GM18505 (cell line): ENCODE measurements at regions not wholly inside any gene's neighbourhood (a gene's known extent, or its start where the extent isn't known, plus 50 kb on each side); places are given as distances from the start of the nearest gene placed in this dataset.
"Not testable (repeated sequence)": the region's sequence is repeated elsewhere in the genome, so short reads cannot be mapped to it uniquely, and the experiment has no call there.

Experiments used
- ATAC-seq: cut with Tn5 transposase; IDR thresholded peaks from one replicate; pipeline ENCODE4 v1.9.1; 2021; ENCODE audit not compliant: unreplicated experiment
- POLR2A ChIP-seq: IDR thresholded peaks from 4 replicates; pipeline ENCODE4 v1.6.1; 2011; ENCODE audit warnings: borderline replicate concordance; ENCODE audit not compliant: insufficient read depth, insufficient read length; ENCODE audit errors: extremely low read depth

DNA sequence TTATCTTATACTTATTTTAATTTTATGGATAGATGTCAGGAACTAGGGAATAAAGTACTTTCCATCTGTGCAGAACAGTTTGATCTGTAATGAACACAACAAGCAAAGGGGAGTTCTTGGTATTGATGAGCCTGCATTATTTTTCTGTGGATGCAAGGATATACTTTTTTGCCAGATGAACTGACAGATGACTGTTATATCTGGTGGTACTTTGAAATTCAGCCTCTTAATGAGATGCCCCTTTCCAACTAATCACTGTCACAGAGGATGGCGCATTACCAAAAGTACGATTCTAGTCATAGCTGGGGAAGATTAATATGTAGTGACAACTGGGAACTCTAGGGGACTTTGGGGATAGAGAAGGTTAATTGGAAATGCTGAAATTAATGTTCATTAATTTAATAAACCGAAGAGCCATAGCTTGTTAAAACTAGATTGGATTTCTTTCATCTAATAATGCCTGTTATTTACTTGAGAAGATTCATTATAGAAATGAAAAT is 603.4 kb upstream of the CNTN5 start:
- no peak for TF ChIP-seq POLR2A
- ATAC-seq: no peak

- TF ChIP-seq POLR2A: no peak
- ATAC-seq: no peak
Observed at GRCh38 chr11:98423933-98424332, 596.8 kb upstream of the CNTN5 start.

DNA sequence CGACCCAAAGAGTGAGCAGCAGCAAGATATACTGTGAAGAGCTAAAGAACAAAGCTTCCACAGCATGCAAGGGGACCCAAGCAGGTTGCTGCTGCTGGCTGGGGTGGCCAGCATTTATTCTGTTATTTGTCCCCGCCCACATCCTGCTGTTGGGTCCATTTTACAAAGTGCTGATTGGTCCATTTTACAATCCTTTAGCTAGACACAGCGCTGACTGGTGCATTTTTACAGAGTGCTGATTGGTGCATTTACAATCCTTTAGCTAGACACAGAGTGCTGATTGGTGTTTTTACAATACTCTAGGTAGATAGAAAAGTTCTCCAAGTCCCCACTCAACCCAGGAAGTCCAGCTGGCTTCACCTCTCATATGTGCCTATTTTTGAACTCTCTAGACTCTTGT is 596.0 kb upstream of the CNTN5 start:
- not testable (repeated sequence) for ATAC-seq

GRCh38 chr11:98431463-98432359 is 589.0 kb upstream of the CNTN5 start:
- ATAC-seq: no peak
- no peak for TF ChIP-seq POLR2A

DNA sequence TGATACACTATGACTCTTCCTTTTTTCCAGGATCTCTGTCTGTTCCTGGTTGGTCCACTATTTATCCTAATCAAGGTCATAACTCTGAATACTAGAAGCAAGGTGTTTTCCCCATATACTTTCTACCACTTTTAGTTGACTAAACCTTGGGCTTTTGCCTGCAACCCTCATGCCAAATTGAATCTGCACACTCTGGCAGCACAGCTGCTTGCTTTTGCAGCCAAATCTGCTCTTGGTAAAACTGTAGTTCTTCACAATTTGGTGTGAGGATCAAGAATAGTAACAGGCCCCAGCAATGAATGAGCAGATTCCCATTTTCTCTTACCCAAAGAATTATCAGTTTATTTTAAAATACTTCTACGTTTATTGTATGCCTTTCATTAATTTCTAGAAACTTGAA is 586.5 kb upstream of the CNTN5 start:
- no peak for TF ChIP-seq POLR2A
- no peak for ATAC-seq

- no peak for ATAC-seq
- no peak for TF ChIP-seq POLR2A
Observed at GRCh38 chr11:98453378-98453777, 567.4 kb upstream of the CNTN5 start.

- TF ChIP-seq POLR2A: no peak
- no peak for ATAC-seq
Observed at GRCh38 chr11:98455500-98456307, 565.0 kb upstream of the CNTN5 start.

DNA sequence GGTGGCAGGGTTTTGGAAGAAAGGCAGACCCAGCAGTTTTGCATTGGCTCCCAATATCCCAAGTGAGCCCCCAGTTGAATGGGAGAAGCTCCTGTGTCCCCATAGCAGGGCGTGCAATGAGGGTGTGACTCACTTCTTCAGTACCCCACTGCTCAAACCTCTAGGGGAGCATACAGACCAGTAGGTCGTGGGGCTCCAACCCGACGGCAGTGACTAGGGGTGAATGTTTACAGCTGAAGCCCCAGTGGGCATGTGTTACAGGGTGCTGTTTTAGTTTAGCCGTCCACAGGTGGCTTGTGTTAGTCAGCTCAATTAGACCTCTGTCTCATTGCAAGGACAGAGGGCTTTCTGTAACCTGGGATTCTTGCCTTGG is 564.5 kb upstream of the CNTN5 start:
- no peak for TF ChIP-seq POLR2A
- no peak for ATAC-seq

DNA sequence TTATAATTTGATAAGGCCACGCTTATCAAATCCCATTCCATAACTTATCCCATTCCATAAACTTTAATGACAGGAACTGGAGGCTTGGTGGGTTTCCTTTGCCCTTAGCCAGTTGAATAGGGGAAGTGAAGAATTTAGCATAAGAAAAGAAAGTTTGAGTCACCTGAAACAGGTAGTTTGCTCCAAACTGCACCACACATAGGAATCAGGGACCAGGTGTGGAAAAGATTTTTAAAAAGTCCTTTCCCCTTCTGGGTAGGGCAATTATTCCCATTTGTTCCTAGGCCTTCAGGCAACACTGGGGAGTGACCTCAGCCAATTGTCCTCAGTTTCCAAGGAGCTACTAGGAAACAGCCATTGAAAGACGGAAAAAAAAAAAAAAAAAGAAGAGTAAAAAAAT is 525.7 kb upstream of the CNTN5 start:
- ATAC-seq: no peak
- TF ChIP-seq POLR2A: no peak

DNA sequence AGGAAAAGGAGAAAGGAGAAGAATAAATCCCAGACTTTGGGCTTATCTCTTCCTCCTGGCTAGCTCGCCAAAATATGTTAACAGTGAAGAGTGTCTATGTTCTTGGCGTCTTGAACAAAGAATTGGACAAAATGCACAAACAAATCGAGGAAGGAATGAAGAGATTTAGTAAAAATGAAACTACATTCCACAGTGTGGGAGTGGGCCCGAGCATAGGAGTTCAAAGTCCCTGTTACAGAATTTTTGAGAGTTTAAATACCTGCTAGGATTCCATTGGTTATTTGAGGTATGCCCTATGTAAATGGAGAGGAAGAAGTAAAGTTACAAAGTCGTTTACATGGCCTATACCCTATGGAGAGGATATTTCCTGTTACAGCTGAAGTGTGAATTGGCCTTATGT is 525.1 kb upstream of the CNTN5 start:
- ATAC-seq: no peak
- no peak for TF ChIP-seq POLR2A

- no peak for TF ChIP-seq POLR2A
- ATAC-seq: no peak
Observed at GRCh38 chr11:98507208-98507607, 513.5 kb upstream of the CNTN5 start.

GRCh38 chr11:98512938-98513337 is 507.8 kb upstream of the CNTN5 start:
- no peak for ATAC-seq
- no peak for TF ChIP-seq POLR2A

- TF ChIP-seq POLR2A: no peak
- no peak for ATAC-seq
Observed at GRCh38 chr11:98531576-98531975, 489.2 kb upstream of the CNTN5 start.

GRCh38 chr11:98536023-98536422 is 484.7 kb upstream of the CNTN5 start:
- no peak for TF ChIP-seq POLR2A
- ATAC-seq: no peak

DNA sequence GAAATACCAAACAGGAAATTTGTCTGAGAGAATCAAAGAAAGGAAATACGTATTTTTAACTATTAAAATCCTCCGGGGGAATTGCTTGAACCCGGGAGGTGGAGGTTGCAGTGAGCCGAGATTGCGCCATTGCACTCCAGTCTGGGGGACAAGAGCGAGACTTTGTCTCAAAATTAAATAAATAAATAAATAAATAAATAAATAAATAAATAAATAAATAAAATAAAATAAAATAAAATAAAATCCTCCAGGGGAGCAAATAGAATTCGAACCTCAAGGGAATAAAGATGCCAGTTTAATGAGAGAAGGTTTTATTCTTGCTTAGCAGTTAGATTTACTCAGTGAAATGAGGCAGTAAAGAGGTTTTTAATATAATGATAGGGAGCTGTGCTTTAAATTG is 482.4 kb upstream of the CNTN5 start:
- ATAC-seq: not testable (repeated sequence)
